ENCODE measurements at regions not wholly inside any gene's neighbourhood (a gene's known extent, or its start where the extent isn't known, plus 50 kb on each side); places are given as distances from the start of the nearest gene placed in this dataset.
A peak's percentile ranks its signal among the peaks of the same experiment; 100 is the strongest.

GRCh38 chr4:18566970-18567799 lies 545.6 kb upstream of the LCORL start:
- H3K4me3 ChIP-seq (ENCODE audit: low read depth, low read length) = no peak overlapping the region
- no peak for TF ChIP-seq CTCF (conservative IDR thresholded peaks at IDR 0.05; ENCODE audit: low read depth, low read length)
- DNase-seq (ENCODE audit: low read depth) = peak; percentile 1

- no peak overlapping the region for H3K4me3 ChIP-seq (ENCODE audit: low read depth, low read length)
- no peak for TF ChIP-seq CTCF (conservative IDR thresholded peaks at IDR 0.05; ENCODE audit: low read depth, low read length)
- no peak for DNase-seq (ENCODE audit: low read depth)
Measured at GRCh38 chr4:18559492-18559891, 537.9 kb upstream of the LCORL start.

- no peak overlapping the region for H3K4me3 ChIP-seq (ENCODE audit: low read depth, low read length)
- no peak for DNase-seq (ENCODE audit: low read depth)
- no peak for TF ChIP-seq CTCF (conservative IDR thresholded peaks at IDR 0.05; ENCODE audit: low read depth, low read length)
Measured at GRCh38 chr4:18556402-18556801, 534.8 kb upstream of the LCORL start.

- TF ChIP-seq CTCF (conservative IDR thresholded peaks at IDR 0.05; ENCODE audit: low read depth, low read length) = no peak
- DNase-seq (ENCODE audit: low read depth) = no peak
- no peak overlapping the region for H3K4me3 ChIP-seq (ENCODE audit: low read depth, low read length)
Measured at GRCh38 chr4:18540349-18540748, 518.8 kb upstream of the LCORL start.

GRCh38 chr4:18538121-18538520 lies 516.6 kb upstream of the LCORL start:
- no peak for TF ChIP-seq CTCF (conservative IDR thresholded peaks at IDR 0.05; ENCODE audit: low read depth, low read length)
- no peak for DNase-seq (ENCODE audit: low read depth)
- H3K4me3 ChIP-seq (ENCODE audit: low read depth, low read length) = no peak overlapping the region

GRCh38 chr4:18536428-18536827 lies 514.9 kb upstream of the LCORL start:
- H3K4me3 ChIP-seq (ENCODE audit: low read depth, low read length) = no peak overlapping the region
- TF ChIP-seq CTCF (conservative IDR thresholded peaks at IDR 0.05; ENCODE audit: low read depth, low read length) = no peak
- DNase-seq (ENCODE audit: low read depth) = no peak

GRCh38 chr4:18535948-18536347 lies 514.4 kb upstream of the LCORL start:
- TF ChIP-seq CTCF (conservative IDR thresholded peaks at IDR 0.05; ENCODE audit: low read depth, low read length) = no peak
- H3K4me3 ChIP-seq (ENCODE audit: low read depth, low read length) = no peak overlapping the region
- no peak for DNase-seq (ENCODE audit: low read depth)

Measured in choroid plexus epithelial cell (primary cell).